ENCODE measurements at regions not wholly inside any gene's neighbourhood (a gene's known extent, or its start where the extent isn't known, plus 50 kb on each side); places are given as distances from the start of the nearest gene placed in this dataset.
A peak's percentile ranks its signal among the peaks of the same experiment; 100 is the strongest.

DNA sequence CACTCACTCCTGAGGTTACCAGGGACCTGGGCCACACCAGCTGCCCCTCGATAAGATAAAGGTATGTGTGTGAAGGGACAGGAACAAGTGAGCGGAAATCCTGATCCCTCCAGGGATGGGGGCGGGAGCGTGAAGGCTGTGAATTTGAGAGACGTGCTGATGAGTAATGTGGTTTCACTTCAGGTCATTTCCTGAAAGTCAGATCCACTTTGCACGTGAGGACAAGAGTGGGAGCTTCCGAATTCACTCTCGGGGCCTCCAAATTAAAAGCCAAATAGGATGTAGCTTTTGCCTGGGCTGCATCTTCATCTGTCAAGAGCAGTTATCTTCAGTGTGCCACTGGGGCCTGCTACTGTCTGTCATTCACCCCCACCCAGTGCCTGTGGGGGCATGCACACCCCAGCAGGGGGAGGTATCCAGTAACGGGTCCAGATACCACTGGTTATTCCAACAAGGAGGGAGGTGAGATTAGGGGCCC, 87.4 kb upstream of the LHX1 start:
- no peaks in the 10 kb centered on the region for H3K9me3 ChIP-seq (ENCODE audit: insufficient read depth in 2 of 2, low read depth in 1 of 2, low read length in 1 of 2)
- H3K56ac ChIP-seq (replicated peaks; ENCODE audit: insufficient read length, low read depth, low read length), result no peak overlapping the region
- CTCF ChIA-PET (ENCODE audit: partially characterized antibody), result interaction anchor here (0.9 to 1.7 kb wide), 2 partner anchors 14 to 41 kb away, joined by 3 to 4 read pairs; no protein-coding TSS in a partner anchor
- no peak overlapping the region; a peak in 1 of 4 replicates for H3K4me2 ChIP-seq (ENCODE audit: insufficient read depth in 1 of 2, low read depth in 2 of 2, low read length in 2 of 2)
- no peak for FAIRE-seq
- H3K79me2 ChIP-seq (ENCODE audit: control insufficient read depth in 1 of 2, insufficient read depth in 2 of 2, low read length in 2 of 2), result no peaks in the 10 kb centered on the region
- POLR2A ChIA-PET (ENCODE audit: partially characterized antibody), result interaction anchor here (0.6 kb wide), 1 partner anchor 498 kb away, joined by 3 read pairs; no protein-coding TSS in a partner anchor
- no peak overlapping the region for H3K23ac ChIP-seq (ENCODE audit: insufficient read length)
- H3K36me3 ChIP-seq (ENCODE audit: control insufficient read depth in 2 of 4, insufficient read depth in 4 of 4, low read length in 3 of 4), result no peaks in the 10 kb centered on the region
- no peak overlapping the region for H2AFZ ChIP-seq (ENCODE audit: low read length)
- H2AK5ac ChIP-seq (ENCODE audit: low read depth, low read length), result no peak overlapping the region
- no peak overlapping the region for H4K91ac ChIP-seq (replicated peaks; ENCODE audit: insufficient read length, low read length)
- no peak overlapping the region for H2BK15ac ChIP-seq (ENCODE audit: low read length)
- H3K14ac ChIP-seq (ENCODE audit: insufficient read length), result no peak overlapping the region
- H2BK12ac ChIP-seq (ENCODE audit: low read depth, low read length), result no peak overlapping the region
- H3K4me3 ChIP-seq (ENCODE audit: extremely low read depth in 1 of 4, insufficient read depth in 2 of 4, low read depth in 3 of 4, low read length in 4 of 4), result no peak overlapping the region
- H4K8ac ChIP-seq (ENCODE audit: extremely low read depth, insufficient read depth, low read length), result no peak overlapping the region
- H3K18ac ChIP-seq (ENCODE audit: extremely low read depth, low read length), result no peak overlapping the region
- H3K4ac ChIP-seq (replicated peaks; ENCODE audit: insufficient read length, low read depth, low read length), result no peak overlapping the region
- no peaks in the 10 kb centered on the region; a peak in 2 of 7 replicates for H3K27me3 ChIP-seq (replicated peaks in 1 of 4; ENCODE audit: control insufficient read depth in 3 of 4, extremely low read depth in 1 of 4, insufficient read depth in 3 of 4, low read length in 3 of 4)
- H3K9ac ChIP-seq (replicated peaks in 1 of 4; ENCODE audit: extremely low read depth in 1 of 4, low read depth in 3 of 4, low read length in 3 of 4), result no peak overlapping the region
- 86% methylated on average over 9 of the region's 9 CpGs; no CpG with 5 or more reads in 1 of the 2 experiments for WGBS, 2 experiments (ENCODE audit: extremely low coverage in 1 of 2, insufficient coverage in 1 of 2, insufficient read length in 1 of 2, insufficient replicate concordance in 2 of 2, low coverage in 1 of 2, low lambda C conversion rate in 2 of 2, missing lambda C conversion rate in 1 of 2)
- no peak for DNase-seq (ENCODE audit: low read depth in 1 of 2, low spot score in 2 of 2)
- H3K4me1 ChIP-seq (replicated peaks in 1 of 4; ENCODE audit: control insufficient read depth in 3 of 4, insufficient read depth in 4 of 4, low read length in 3 of 4), result peaks cover 0 to 7% (median 2%) of the 10 kb centered on the region in 4 experiments; a peak in 4 of 7 replicates
- H3K27ac ChIP-seq (ENCODE audit: low read depth, low read length), result no peak overlapping the region
- H3K79me1 ChIP-seq (ENCODE audit: low read depth, low read length), result no peaks in the 10 kb centered on the region
- no peak overlapping the region for H2BK120ac ChIP-seq (replicated peaks; ENCODE audit: low read depth, low read length)
- H3K23me2 ChIP-seq (ENCODE audit: low read depth, low read length), result no peaks in the 10 kb centered on the region
- no peak for TF ChIP-seq FOSL1 (IDR thresholded peaks at IDR 0.05; ENCODE audit: insufficient read depth, low read depth, low read length)
- TF ChIP-seq, protein P1, sequence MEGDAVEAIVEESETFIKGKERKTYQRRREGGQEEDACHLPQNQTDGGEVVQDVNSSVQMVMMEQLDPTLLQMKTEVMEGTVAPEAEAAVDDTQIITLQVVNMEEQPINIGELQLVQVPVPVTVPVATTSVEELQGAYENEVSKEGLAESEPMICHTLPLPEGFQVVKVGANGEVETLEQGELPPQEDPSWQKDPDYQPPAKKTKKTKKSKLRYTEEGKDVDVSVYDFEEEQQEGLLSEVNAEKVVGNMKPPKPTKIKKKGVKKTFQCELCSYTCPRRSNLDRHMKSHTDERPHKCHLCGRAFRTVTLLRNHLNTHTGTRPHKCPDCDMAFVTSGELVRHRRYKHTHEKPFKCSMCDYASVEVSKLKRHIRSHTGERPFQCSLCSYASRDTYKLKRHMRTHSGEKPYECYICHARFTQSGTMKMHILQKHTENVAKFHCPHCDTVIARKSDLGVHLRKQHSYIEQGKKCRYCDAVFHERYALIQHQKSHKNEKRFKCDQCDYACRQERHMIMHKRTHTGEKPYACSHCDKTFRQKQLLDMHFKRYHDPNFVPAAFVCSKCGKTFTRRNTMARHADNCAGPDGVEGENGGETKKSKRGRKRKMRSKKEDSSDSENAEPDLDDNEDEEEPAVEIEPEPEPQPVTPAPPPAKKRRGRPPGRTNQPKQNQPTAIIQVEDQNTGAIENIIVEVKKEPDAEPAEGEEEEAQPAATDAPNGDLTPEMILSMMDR (IDR thresholded peaks at IDR 0.05; ENCODE audit: control extremely low read depth in 1 of 3, insufficient read depth in 1 of 3, low read depth in 1 of 3, low read length in 3 of 3), result peak; percentile 12 to 32 (median 20); a peak in 3 of 4 replicates
- peak in 1 of 2 experiments; percentile 44; a peak in 2 of 4 replicates for TF ChIP-seq RAD21 (IDR thresholded peaks at IDR 0.05 in 1 of 2, conservative IDR thresholded peaks at IDR 0.05 in 1 of 2; ENCODE audit: low read depth in 2 of 2, low read length in 2 of 2)
- H4K5ac ChIP-seq (ENCODE audit: insufficient read length, low read depth, low read length), result no peak overlapping the region
- no peak overlapping the region for H2BK20ac ChIP-seq (ENCODE audit: low read length)
- no peaks in the 10 kb centered on the region for H4K20me1 ChIP-seq (replicated peaks in 1 of 2; ENCODE audit: control insufficient read depth in 1 of 2, insufficient read depth in 2 of 2, low read length in 2 of 2)
- no peak overlapping the region for H2BK5ac ChIP-seq (ENCODE audit: low read depth, low read length)
